HepG2 (cell line): ENCODE measurements at regions not wholly inside any gene's neighbourhood (a gene's known extent, or its start where the extent isn't known, plus 50 kb on each side); places are given as distances from the start of the nearest gene placed in this dataset.
A peak's percentile ranks its signal among the peaks of the same experiment; 100 is the strongest.

Source experiments
- AGO1 ChIP-seq: fragments of 200-400 bp; formaldehyde crosslinking; IDR thresholded peaks from 2 replicates; pipeline ENCODE4 v1.6.1; 2017; ENCODE audit warnings: mild to moderate bottlenecking, low read depth, low read length, moderate library complexity; ENCODE audit not compliant: poor library complexity, severe bottlenecking
- ELF1 ChIP-seq: sonication (generic); formaldehyde crosslinking; IDR thresholded peaks from 2 replicates; pipeline ENCODE4 v1.4.0; 2020; ENCODE audit warnings: missing genetic modification reagents
- FOXA3 ChIP-seq: IDR thresholded peaks from 2 replicates; pipeline ENCODE4 v1.6.1; 2016; ENCODE audit warnings: missing genetic modification reagents, missing compliant biosample characterization
- HNRNPUL1 ChIP-seq: fragments of 200-400 bp; formaldehyde crosslinking; IDR thresholded peaks from 2 replicates; pipeline ENCODE4 v1.6.1; 2017; ENCODE audit warnings: low read depth, mild to moderate bottlenecking, low read length, moderate library complexity
- HOXA5 ChIP-seq: sonication (generic); formaldehyde crosslinking; IDR thresholded peaks from 2 replicates; pipeline ENCODE4 v1.4.0; 2020; ENCODE audit warnings: missing genetic modification reagents
- MBNL3 ChIP-seq: fragments of 250-450 bp; sonication (Bioruptor Pico); conservative IDR thresholded peaks from 2 replicates; pipeline ENCODE4 v1.8.0; 2022; ENCODE audit warnings: mild to moderate bottlenecking, inconsistent platforms
- MLLT10 ChIP-seq: sonication (generic); formaldehyde crosslinking; IDR thresholded peaks from 2 replicates; pipeline ENCODE4 v1.4.0; 2020; ENCODE audit warnings: missing genetic modification reagents
- MYC ChIP-seq: sonication (generic); formaldehyde crosslinking; IDR thresholded peaks from 2 replicates; pipeline ENCODE4 v1.9.0; 2021; ENCODE audit warnings: missing genetic modification reagents, borderline replicate concordance
- NBN ChIP-seq: fragments of 450-650 bp; conservative IDR thresholded peaks from 2 replicates; pipeline ENCODE4 v1.6.1; 2017
- ZFAT ChIP-seq: sonication (generic); formaldehyde crosslinking; conservative IDR thresholded peaks from 2 replicates; pipeline ENCODE4 v1.8.1; 2023; ENCODE audit warnings: missing genetic modification reagents, inconsistent platforms
- ZFP36L2 ChIP-seq: sonication (generic); formaldehyde crosslinking; IDR thresholded peaks from 2 replicates; pipeline ENCODE4 v1.4.0; 2020; ENCODE audit warnings: missing genetic modification reagents
- ZFX ChIP-seq: sonication (generic); formaldehyde crosslinking; IDR thresholded peaks from 2 replicates; pipeline ENCODE4 v1.4.0; 2020; ENCODE audit warnings: mild to moderate bottlenecking, low read depth, missing genetic modification reagents, moderate library complexity
- ZNF136 ChIP-seq: sonication (generic); formaldehyde crosslinking; IDR thresholded peaks from 2 replicates; pipeline ENCODE4 v1.8.1; 2022; ENCODE audit warnings: low read depth, mild to moderate bottlenecking, moderate library complexity, missing genetic modification reagents
- ZNF230 ChIP-seq: sonication (generic); formaldehyde crosslinking; IDR thresholded peaks from 2 replicates; pipeline ENCODE4 v1.4.0; 2020; ENCODE audit warnings: mild to moderate bottlenecking, missing genetic modification reagents
- ZNF720 ChIP-seq: sonication (generic); formaldehyde crosslinking; IDR thresholded peaks from 2 replicates; pipeline ENCODE4 v1.4.0; 2020; ENCODE audit warnings: missing genetic modification reagents
- ZNF775 ChIP-seq: sonication (generic); formaldehyde crosslinking; IDR thresholded peaks from 2 replicates; pipeline ENCODE4 v1.4.0; 2020; ENCODE audit warnings: missing genetic modification reagents, mild to moderate bottlenecking, moderate library complexity, borderline replicate concordance
- ZNF782 ChIP-seq: sonication (generic); formaldehyde crosslinking; IDR thresholded peaks from 2 replicates; pipeline ENCODE4 v1.4.0; 2020; ENCODE audit warnings: missing genetic modification reagents, mild to moderate bottlenecking, borderline replicate concordance
- TF ChIP-seq, protein P1 (sequence below): sonication (generic); formaldehyde crosslinking; IDR thresholded peaks from 2 replicates; pipeline ENCODE4 v1.4.0; 2020; ENCODE audit warnings: missing genetic modification reagents, borderline replicate concordance
- TF ChIP-seq, protein P2 (sequence below): sonication (generic); formaldehyde crosslinking; IDR thresholded peaks from 2 replicates; pipeline ENCODE4 v1.5.0; 2020; ENCODE audit warnings: missing genetic modification reagents, mild to moderate bottlenecking, borderline replicate concordance
- TF ChIP-seq, protein P3 (sequence below): sonication (generic); formaldehyde crosslinking; conservative IDR thresholded peaks from 2 replicates; pipeline ENCODE4 v1.4.0; 2020; ENCODE audit warnings: missing genetic modification reagents
- TF ChIP-seq, protein P4 (sequence below): sonication (generic); formaldehyde crosslinking; IDR thresholded peaks from 2 replicates; pipeline ENCODE4 v1.5.0; 2020; ENCODE audit warnings: missing genetic modification reagents
- TF ChIP-seq, protein P5 (sequence below): sonication (generic); formaldehyde crosslinking; IDR thresholded peaks from 2 replicates; pipeline ENCODE4 v1.4.0; 2020; ENCODE audit warnings: missing genetic modification reagents, mild to moderate bottlenecking, borderline replicate concordance

DNA sequence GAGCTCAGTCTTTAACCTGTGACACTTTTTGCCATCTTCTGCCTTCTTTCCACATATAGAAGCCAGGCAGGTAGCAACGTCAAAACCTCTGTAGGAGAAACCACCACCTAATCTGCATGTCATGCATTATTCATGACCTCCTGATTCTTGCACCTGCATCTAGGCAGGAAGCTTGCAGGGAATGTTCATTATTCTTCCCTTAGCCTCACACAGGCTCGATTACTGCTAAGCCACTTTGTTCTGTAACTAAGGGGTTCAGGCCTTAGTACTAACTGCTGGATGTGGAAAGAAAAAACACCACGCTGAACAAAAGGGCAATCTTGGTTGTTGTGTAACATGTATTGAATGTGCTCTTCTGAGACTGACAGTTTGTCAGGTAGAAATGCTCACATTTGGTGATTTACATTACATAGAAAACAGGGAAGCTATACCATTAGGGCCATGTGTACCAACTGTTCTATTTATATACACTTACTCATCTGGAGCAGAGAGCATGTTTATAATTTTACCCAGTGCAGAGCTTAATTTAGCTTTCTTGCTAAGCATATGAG is 366.9 kb downstream of the KLF12 start (continued):
- TF ChIP-seq, protein P1, sequence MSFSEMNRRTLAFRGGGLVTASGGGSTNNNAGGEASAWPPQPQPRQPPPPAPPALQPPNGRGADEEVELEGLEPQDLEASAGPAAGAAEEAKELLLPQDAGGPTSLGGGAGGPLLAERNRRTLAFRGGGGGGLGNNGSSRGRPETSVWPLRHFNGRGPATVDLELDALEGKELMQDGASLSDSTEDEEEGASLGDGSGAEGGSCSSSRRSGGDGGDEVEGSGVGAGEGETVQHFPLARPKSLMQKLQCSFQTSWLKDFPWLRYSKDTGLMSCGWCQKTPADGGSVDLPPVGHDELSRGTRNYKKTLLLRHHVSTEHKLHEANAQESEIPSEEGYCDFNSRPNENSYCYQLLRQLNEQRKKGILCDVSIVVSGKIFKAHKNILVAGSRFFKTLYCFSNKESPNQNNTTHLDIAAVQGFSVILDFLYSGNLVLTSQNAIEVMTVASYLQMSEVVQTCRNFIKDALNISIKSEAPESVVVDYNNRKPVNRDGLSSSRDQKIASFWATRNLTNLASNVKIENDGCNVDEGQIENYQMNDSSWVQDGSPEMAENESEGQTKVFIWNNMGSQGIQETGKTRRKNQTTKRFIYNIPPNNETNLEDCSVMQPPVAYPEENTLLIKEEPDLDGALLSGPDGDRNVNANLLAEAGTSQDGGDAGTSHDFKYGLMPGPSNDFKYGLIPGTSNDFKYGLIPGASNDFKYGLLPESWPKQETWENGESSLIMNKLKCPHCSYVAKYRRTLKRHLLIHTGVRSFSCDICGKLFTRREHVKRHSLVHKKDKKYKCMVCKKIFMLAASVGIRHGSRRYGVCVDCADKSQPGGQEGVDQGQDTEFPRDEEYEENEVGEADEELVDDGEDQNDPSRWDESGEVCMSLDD (CRISPR knock-in tag) = no peak
- TF ChIP-seq AGO1 (no peak), ZNF230 (no peak), HNRNPUL1 (no peak), HOXA5 (CRISPR knock-in tag) (no peak), ZNF782 (CRISPR knock-in tag) (no peak), ZFP36L2 (no peak), ZNF775 (CRISPR knock-in tag) (no peak), ZNF720 (CRISPR knock-in tag) (no peak), MLLT10 (CRISPR knock-in tag) (no peak), NBN (no peak), MBNL3 (no peak), ZNF136 (no peak), FOXA3 (CRISPR knock-in tag) (0 out of 2 replicates have a peak, but pooled peaks have one; percentile 6), ZFAT (no peak), ELF1 (CRISPR knock-in tag) (no peak), ZFX (0 out of 2 replicates have a peak, but pooled peaks have one; percentile 19), MYC (CRISPR knock-in tag) (no peak)
- TF ChIP-seq, protein P2, sequence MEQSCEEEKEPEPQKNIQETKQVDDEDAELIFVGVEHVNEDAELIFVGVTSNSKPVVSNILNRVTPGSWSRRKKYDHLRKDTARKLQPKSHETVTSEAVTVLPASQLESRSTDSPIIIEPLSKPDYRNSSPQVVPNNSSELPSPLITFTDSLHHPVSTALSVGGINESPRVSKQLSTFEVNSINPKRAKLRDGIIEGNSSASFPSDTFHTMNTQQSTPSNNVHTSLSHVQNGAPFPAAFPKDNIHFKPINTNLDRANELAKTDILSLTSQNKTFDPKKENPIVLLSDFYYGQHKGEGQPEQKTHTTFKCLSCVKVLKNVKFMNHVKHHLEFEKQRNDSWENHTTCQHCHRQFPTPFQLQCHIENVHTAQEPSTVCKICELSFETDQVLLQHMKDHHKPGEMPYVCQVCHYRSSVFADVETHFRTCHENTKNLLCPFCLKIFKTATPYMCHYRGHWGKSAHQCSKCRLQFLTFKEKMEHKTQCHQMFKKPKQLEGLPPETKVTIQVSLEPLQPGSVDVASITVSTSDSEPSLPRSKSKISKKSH = no peak
- TF ChIP-seq, protein P3, sequence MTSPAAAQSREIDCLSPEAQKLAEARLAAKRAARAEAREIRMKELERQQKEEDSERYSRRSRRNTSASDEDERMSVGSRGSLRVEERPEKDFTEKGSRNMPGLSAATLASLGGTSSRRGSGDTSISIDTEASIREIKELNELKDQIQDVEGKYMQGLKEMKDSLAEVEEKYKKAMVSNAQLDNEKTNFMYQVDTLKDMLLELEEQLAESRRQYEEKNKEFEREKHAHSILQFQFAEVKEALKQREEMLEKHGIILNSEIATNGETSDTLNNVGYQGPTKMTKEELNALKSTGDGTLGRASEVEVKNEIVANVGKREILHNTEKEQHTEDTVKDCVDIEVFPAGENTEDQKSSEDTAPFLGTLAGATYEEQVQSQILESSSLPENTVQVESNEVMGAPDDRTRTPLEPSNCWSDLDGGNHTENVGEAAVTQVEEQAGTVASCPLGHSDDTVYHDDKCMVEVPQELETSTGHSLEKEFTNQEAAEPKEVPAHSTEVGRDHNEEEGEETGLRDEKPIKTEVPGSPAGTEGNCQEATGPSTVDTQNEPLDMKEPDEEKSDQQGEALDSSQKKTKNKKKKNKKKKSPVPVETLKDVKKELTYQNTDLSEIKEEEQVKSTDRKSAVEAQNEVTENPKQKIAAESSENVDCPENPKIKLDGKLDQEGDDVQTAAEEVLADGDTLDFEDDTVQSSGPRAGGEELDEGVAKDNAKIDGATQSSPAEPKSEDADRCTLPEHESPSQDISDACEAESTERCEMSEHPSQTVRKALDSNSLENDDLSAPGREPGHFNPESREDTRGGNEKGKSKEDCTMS (CRISPR knock-in tag) = no peak
- TF ChIP-seq, protein P4, sequence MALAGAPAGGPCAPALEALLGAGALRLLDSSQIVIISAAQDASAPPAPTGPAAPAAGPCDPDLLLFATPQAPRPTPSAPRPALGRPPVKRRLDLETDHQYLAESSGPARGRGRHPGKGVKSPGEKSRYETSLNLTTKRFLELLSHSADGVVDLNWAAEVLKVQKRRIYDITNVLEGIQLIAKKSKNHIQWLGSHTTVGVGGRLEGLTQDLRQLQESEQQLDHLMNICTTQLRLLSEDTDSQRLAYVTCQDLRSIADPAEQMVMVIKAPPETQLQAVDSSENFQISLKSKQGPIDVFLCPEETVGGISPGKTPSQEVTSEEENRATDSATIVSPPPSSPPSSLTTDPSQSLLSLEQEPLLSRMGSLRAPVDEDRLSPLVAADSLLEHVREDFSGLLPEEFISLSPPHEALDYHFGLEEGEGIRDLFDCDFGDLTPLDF (CRISPR knock-in tag) = no peak
- TF ChIP-seq, protein P5, sequence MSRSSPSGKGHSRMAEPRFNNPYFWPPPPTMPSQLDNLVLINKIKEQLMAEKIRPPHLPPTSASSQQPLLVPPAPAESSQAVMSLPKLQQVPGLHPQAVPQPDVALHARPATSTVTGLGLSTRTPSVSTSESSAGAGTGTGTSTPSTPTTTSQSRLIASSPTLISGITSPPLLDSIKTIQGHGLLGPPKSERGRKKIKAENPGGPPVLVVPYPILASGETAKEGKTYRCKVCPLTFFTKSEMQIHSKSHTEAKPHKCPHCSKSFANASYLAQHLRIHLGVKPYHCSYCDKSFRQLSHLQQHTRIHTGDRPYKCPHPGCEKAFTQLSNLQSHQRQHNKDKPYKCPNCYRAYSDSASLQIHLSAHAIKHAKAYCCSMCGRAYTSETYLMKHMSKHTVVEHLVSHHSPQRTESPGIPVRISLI = no peak
